K562 (cell line): ENCODE measurements at regions not wholly inside any gene's neighbourhood (a gene's known extent, or its start where the extent isn't known, plus 50 kb on each side); places are given as distances from the start of the nearest gene placed in this dataset.

Experiments used
- ATAC-seq: fragments of 200-7000 bp; cut with Tn5 transposase; 3 replicates; pipeline ENCODE4 v1.9.1; 2020; ENCODE audit warnings: moderate library complexity
- BruUV-seq: library from RNA; stranded (reverse); fragments of 400-500 nt; replicated peaks from 2 replicates; lab custom pipeline; 2021; lab: Mats Ljungman, UMichigan
- CTCF ChIA-PET: fragments of 300-600 bp; formaldehyde crosslinking; extraction: SDS; loops from one replicate; lab custom pipeline; 2021; ENCODE audit warnings: low intra/inter-chr PET ratio; lab: Yijun Ruan, JAX
- POLR2A ChIA-PET: fragments of 300-600, 350-650 bp; sonication (Branson Sonifier 250); formaldehyde crosslinking; extraction: SDS; loops from one replicate; lab custom pipeline; 2021; ENCODE audit warnings: antibody characterized with exemption, inconsistent platforms; lab: Yijun Ruan, JAX
- DNase-seq, 4 experiments: peaks; one replicate each; pipeline versions ENCODE4 v3.0.0 to v3.0.0-alpha.2; 2011 to 2018; ENCODE audit warnings: low spot score in 3 of 4, mixed read lengths in 3 of 4; ENCODE audit errors: extremely low read depth in 1 of 4
- FAIRE-seq: peaks from 2 replicates; lab custom pipeline; 2011; peaks lifted over from hg19 to GRCh38; lab: Jason Lieb, UNC
- H2AFZ ChIP-seq: 2 replicates; pipeline ENCODE4 v1.6.0; 2011; ENCODE audit warnings: low read depth, low read length, control low read depth, inconsistent platforms
- H3K27ac ChIP-seq: fragments of 200-600 bp; 3 replicates; pipeline ENCODE4 v1.8.0; 2011; ENCODE audit warnings: low read depth, mild to moderate bottlenecking, control low read depth, inconsistent platforms, low read length, moderate library complexity, mixed read lengths; ENCODE audit errors: extremely low read depth
- H3K27me3 ChIP-seq, 2 experiments: fragments of 300-600 bp in 1 of 2; 2 replicates in 1 of 2; 3 replicates in 1 of 2; pipeline versions ENCODE4 v1.6.0 to v1.8.0; 2011; ENCODE audit warnings: inconsistent platforms in 2 of 2, low read length in 2 of 2, mild to moderate bottlenecking in 1 of 2, mixed read lengths in 1 of 2, moderate library complexity in 1 of 2; ENCODE audit not compliant: control insufficient read depth in 2 of 2, insufficient read depth in 2 of 2
- H3K36me3 ChIP-seq: fragments of 300-600 bp; 3 replicates; pipeline ENCODE4 v1.8.0; 2011; ENCODE audit warnings: mild to moderate bottlenecking, low read length, inconsistent platforms; ENCODE audit not compliant: control insufficient read depth, insufficient read depth
- H3K4me1 ChIP-seq, 2 experiments: fragments of 200-600 bp in 1 of 2; replicated peaks in 1 of 2; 2 replicates in 1 of 2; 3 replicates in 1 of 2; pipeline versions ENCODE4 v1.5.1 to v1.8.0; 2011; ENCODE audit warnings: inconsistent platforms in 2 of 2, low read length in 2 of 2, mild to moderate bottlenecking in 1 of 2, mixed read lengths in 1 of 2, moderate library complexity in 1 of 2; ENCODE audit not compliant: control insufficient read depth in 2 of 2, insufficient read depth in 2 of 2
- H3K4me2 ChIP-seq: 2 replicates; pipeline ENCODE4 v1.6.1; 2011; ENCODE audit warnings: low read length, control low read depth, inconsistent platforms, mixed read lengths; ENCODE audit not compliant: insufficient read depth
- H3K4me3 ChIP-seq: fragments of 200-600 bp; sonication (generic), shearing (Covaris generic); 2 replicates; pipeline ENCODE4 v1.5.1; 2016; ENCODE audit warnings: control low read depth, inconsistent platforms
- H3K79me2 ChIP-seq: fragments of 200-600 bp; 3 replicates; pipeline ENCODE4 v1.8.0; 2011; ENCODE audit warnings: low read length, inconsistent platforms; ENCODE audit not compliant: control insufficient read depth, insufficient read depth
- H3K9ac ChIP-seq, 2 experiments: 2 replicates each; pipeline versions ENCODE4 v1.6.0 to v1.6.1; 2011; ENCODE audit warnings: low read depth in 2 of 2, low read length in 2 of 2, control low read depth in 1 of 2, inconsistent platforms in 1 of 2, mild to moderate bottlenecking in 1 of 2, mixed read lengths in 1 of 2; ENCODE audit not compliant: insufficient read depth in 1 of 2
- H3K9me1 ChIP-seq: one replicate; pipeline ENCODE4 v1.6.0; 2011; ENCODE audit warnings: inconsistent platforms, mild to moderate bottlenecking, low read length, moderate library complexity; ENCODE audit not compliant: control insufficient read depth, insufficient read depth
- H3K9me3 ChIP-seq: replicated peaks from 2 replicates; pipeline ENCODE4 v1.5.1; 2011; ENCODE audit warnings: low read depth, low read length, inconsistent platforms; ENCODE audit not compliant: control insufficient read depth, insufficient read depth
- H4K20me1 ChIP-seq: replicated peaks from 2 replicates; pipeline ENCODE4 v1.6.1; 2011; ENCODE audit warnings: low read length, inconsistent platforms, mixed read lengths; ENCODE audit not compliant: control insufficient read depth, insufficient read depth
- AFF1 ChIP-seq, 2 experiments: fragments of 450-650 bp; IDR thresholded peaks; 2 replicates each; pipeline ENCODE4 v1.6.1; 2018; ENCODE audit warnings: mild to moderate bottlenecking in 2 of 2, low read depth in 1 of 2; ENCODE audit not compliant: partially characterized antibody in 2 of 2
- CEBPB ChIP-seq: fragments of 450-650 bp; IDR thresholded peaks from 2 replicates; pipeline ENCODE4 v1.6.1; 2016; ENCODE audit warnings: missing genetic modification characterization, missing compliant biosample characterization
- ETV5 ChIP-seq: sonication (generic); formaldehyde crosslinking; IDR thresholded peaks from 2 replicates; pipeline ENCODE4 v1.4.0; 2020; ENCODE audit warnings: low read depth, mild to moderate bottlenecking, missing genetic modification reagents
- HDAC8 ChIP-seq: fragments of 450-650 bp; IDR thresholded peaks from 2 replicates; pipeline ENCODE4 v1.6.1; 2016; ENCODE audit warnings: mild to moderate bottlenecking, missing genetic modification characterization, moderate library complexity, missing compliant biosample characterization
- NFIC ChIP-seq: fragments of 450-650 bp; IDR thresholded peaks from 2 replicates; pipeline ENCODE4 v1.6.1; 2017; ENCODE audit warnings: mild to moderate bottlenecking, inconsistent platforms
- POLR2H ChIP-seq: IDR thresholded peaks from 2 replicates; pipeline ENCODE4 v1.6.1; 2016; ENCODE audit warnings: missing genetic modification characterization, low read depth, mild to moderate bottlenecking, control low read depth, missing compliant biosample characterization, moderate library complexity
- PTBP1 ChIP-seq: fragments of 200-400 bp; formaldehyde crosslinking; IDR thresholded peaks from 2 replicates; pipeline ENCODE4 v1.6.1; 2017; ENCODE audit warnings: low read depth, low read length
- SMAD2 ChIP-seq: fragments of 150-350 bp; IDR thresholded peaks from 2 replicates; pipeline ENCODE4 v1.6.1; 2014; ENCODE audit warnings: low read depth, mild to moderate bottlenecking, low read length
- ZNF75A ChIP-seq: fragments of 450-650 bp; formaldehyde crosslinking; IDR thresholded peaks from 2 replicates; pipeline ENCODE4 v1.4.0; 2020; ENCODE audit warnings: mild to moderate bottlenecking
- WGBS: fragments of 100-300 bp; shearing (Covaris generic); methylation state at CpG from one replicate; pipeline ENCODE4 v1.1.6; 2016; ENCODE audit warnings: low coverage, mixed read lengths; ENCODE audit not compliant: insufficient coverage; ENCODE audit errors: missing lambda C conversion rate; 5-methylcytosine and 5-hydroxymethylcytosine counted together
- in situ Hi-C: fragments of 300-500 bp; cut with MboI; formaldehyde crosslinking; loops from 4 replicates; pipeline ENCODE4 v1.15.0; 2018; ENCODE audit warnings: inconsistent platforms, mixed read lengths
- intact Hi-C: fragments of 100-400 bp; cut with micrococcal nuclease; formaldehyde crosslinking; loops from 2 replicates; pipeline ENCODE4 v1.14.2; 2022
- TF ChIP-seq, protein P1 (sequence below): sonication (generic); formaldehyde crosslinking; IDR thresholded peaks from 2 replicates; pipeline ENCODE4 v1.8.0; 2023; ENCODE audit warnings: missing genetic modification reagents, mild to moderate bottlenecking, borderline replicate concordance
- TF ChIP-seq, protein P2 (sequence below): fragments of 250-450 bp; sonication (Bioruptor Pico); IDR thresholded peaks from 2 replicates; pipeline ENCODE4 v1.9.0; 2021; ENCODE audit warnings: mild to moderate bottlenecking

DNA sequence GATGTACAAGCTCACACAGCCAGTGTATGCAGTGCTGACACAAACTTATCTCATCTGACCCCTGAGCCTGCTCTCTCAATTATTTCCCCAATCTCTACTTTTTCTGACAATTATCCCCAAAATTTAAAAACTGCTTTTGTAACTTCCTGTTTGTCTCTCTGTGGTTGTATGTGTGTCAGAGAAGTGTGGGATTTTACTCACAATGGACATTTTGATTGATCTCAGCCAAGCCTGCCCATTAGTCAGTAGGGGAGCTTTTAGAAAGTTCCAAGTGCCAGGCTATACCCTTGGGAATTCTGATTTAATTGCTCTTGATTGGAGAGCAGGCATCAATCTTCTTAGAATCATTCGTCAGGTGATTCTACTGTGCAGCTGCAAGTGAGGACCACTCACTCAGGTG, 64.9 kb upstream of the LMNTD1 start (continued):
- TF ChIP-seq, protein P1, sequence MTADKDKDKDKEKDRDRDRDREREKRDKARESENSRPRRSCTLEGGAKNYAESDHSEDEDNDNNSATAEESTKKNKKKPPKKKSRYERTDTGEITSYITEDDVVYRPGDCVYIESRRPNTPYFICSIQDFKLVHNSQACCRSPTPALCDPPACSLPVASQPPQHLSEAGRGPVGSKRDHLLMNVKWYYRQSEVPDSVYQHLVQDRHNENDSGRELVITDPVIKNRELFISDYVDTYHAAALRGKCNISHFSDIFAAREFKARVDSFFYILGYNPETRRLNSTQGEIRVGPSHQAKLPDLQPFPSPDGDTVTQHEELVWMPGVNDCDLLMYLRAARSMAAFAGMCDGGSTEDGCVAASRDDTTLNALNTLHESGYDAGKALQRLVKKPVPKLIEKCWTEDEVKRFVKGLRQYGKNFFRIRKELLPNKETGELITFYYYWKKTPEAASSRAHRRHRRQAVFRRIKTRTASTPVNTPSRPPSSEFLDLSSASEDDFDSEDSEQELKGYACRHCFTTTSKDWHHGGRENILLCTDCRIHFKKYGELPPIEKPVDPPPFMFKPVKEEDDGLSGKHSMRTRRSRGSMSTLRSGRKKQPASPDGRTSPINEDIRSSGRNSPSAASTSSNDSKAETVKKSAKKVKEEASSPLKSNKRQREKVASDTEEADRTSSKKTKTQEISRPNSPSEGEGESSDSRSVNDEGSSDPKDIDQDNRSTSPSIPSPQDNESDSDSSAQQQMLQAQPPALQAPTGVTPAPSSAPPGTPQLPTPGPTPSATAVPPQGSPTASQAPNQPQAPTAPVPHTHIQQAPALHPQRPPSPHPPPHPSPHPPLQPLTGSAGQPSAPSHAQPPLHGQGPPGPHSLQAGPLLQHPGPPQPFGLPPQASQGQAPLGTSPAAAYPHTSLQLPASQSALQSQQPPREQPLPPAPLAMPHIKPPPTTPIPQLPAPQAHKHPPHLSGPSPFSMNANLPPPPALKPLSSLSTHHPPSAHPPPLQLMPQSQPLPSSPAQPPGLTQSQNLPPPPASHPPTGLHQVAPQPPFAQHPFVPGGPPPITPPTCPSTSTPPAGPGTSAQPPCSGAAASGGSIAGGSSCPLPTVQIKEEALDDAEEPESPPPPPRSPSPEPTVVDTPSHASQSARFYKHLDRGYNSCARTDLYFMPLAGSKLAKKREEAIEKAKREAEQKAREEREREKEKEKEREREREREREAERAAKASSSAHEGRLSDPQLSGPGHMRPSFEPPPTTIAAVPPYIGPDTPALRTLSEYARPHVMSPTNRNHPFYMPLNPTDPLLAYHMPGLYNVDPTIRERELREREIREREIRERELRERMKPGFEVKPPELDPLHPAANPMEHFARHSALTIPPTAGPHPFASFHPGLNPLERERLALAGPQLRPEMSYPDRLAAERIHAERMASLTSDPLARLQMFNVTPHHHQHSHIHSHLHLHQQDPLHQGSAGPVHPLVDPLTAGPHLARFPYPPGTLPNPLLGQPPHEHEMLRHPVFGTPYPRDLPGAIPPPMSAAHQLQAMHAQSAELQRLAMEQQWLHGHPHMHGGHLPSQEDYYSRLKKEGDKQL (CRISPR knock-in tag): no peak
- TF ChIP-seq ETV5 (no peak), SMAD2 (no peak)
- TF ChIP-seq, protein P2, sequence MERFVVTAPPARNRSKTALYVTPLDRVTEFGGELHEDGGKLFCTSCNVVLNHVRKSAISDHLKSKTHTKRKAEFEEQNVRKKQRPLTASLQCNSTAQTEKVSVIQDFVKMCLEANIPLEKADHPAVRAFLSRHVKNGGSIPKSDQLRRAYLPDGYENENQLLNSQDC: no peak

DNA sequence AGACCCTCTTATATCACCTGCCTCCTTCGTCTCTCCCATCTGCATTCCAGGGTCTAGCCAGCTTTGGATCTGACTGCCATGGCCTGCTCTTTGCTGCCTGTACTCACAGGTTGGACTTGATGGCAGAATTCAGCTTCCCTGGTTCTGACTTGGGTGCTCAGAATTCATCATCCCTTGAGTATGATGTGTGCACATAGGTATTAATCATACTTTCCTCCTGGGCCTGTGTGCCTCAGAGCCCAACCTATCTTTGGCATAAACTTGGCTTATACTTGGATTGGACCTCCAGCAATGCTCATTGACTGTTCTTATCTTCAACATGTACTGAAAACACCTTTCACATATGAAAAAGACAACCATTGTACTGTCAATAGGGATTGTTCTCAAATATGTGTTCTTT, 70.7 kb upstream of the LMNTD1 start:
- H3K36me3 ChIP-seq: no peaks in the 10 kb centered on the region
- CTCF ChIA-PET: no interaction called here
- no peak for DNase-seq
- intact Hi-C loops: no loop called here
- H3K9me1 ChIP-seq: no peaks in the 10 kb centered on the region
- WGBS: 0% methylated on average over 1 of the region's 1 CpG
- no peak for ATAC-seq
- no peaks in the 10 kb centered on the region for H3K4me1 ChIP-seq
- POLR2A ChIA-PET: no interaction called here
- no peak overlapping the region for H2AFZ ChIP-seq
- BruUV-seq: no TSS peak
- H3K27ac ChIP-seq: no peak overlapping the region
- no peak overlapping the region for H3K4me2 ChIP-seq
- FAIRE-seq: no peak
- H3K9me3 ChIP-seq: no peaks in the 10 kb centered on the region
- in situ Hi-C loops: no loop called here
- no peaks in the 10 kb centered on the region for H3K79me2 ChIP-seq
- no peaks in the 10 kb centered on the region for H4K20me1 ChIP-seq
- H3K4me3 ChIP-seq: no peak overlapping the region
- H3K27me3 ChIP-seq: no peaks in the 10 kb centered on the region; a peak in 1 of 5 replicates
- no peak overlapping the region for H3K9ac ChIP-seq
- TF ChIP-seq HDAC8 (no peak), PTBP1 (no peak), CEBPB (no peak), AFF1 (IDR thresholded peaks at IDR 0.05; ENCODE audit: low read depth in 1 of 2, partially characterized antibody in 2 of 2) (no peak), NFIC (no peak), ZNF75A (CRISPR knock-in tag) (no peak), POLR2H (no peak)
